Limb (tissue), 2 donors: ENCODE measurements at regions not wholly inside any gene's neighbourhood (a gene's known extent, or its start where the extent isn't known, plus 50 kb on each side); places are given as distances from the start of the nearest gene placed in this dataset.
"Not testable (repeated sequence)": the region's sequence is repeated elsewhere in the genome, so short reads cannot be mapped to it uniquely, and the experiment has no call there.

Experiments used
- DNase-seq, 2 donors: peaks; one replicate each; pipeline ENCODE4 v3.0.0-alpha.2; 2016; ENCODE audit errors: extremely low spot score in 2 of 2

GRCh38 chr3:16768956-16769355 is 115.8 kb upstream of the PLCL2 start:
- DNase-seq, result no peak

GRCh38 chr3:16769525-16769924 is 115.2 kb upstream of the PLCL2 start:
- DNase-seq, result no peak

- no peak for DNase-seq
Observed at GRCh38 chr3:16770021-16770420, 114.7 kb upstream of the PLCL2 start.

GRCh38 chr3:16770792-16771191 is 114.0 kb upstream of the PLCL2 start:
- no peak for DNase-seq

- not testable (repeated sequence) for DNase-seq
Observed at GRCh38 chr3:16773594-16773993, 111.2 kb upstream of the PLCL2 start.

- DNase-seq, result not testable (repeated sequence)
Observed at GRCh38 chr3:16774536-16774935, 110.2 kb upstream of the PLCL2 start.

GRCh38 chr3:16784973-16785372 is 99.8 kb upstream of the PLCL2 start:
- DNase-seq, result no peak

- no peak for DNase-seq
Observed at GRCh38 chr3:16785465-16785864, 99.3 kb upstream of the PLCL2 start.

- DNase-seq, result no peak
Observed at GRCh38 chr3:16788440-16789056, 96.2 kb upstream of the PLCL2 start.

GRCh38 chr3:16789344-16790120 is 95.2 kb upstream of the PLCL2 start:
- no peak for DNase-seq

- DNase-seq, result no peak
Observed at GRCh38 chr3:16790432-16791400, 94.0 kb upstream of the PLCL2 start.

- no peak for DNase-seq
Observed at GRCh38 chr3:16793321-16793720, 91.4 kb upstream of the PLCL2 start.

GRCh38 chr3:16794257-16794656 is 90.5 kb upstream of the PLCL2 start:
- no peak for DNase-seq

- DNase-seq, result no peak
Observed at GRCh38 chr3:16795581-16795980, 89.2 kb upstream of the PLCL2 start.

- DNase-seq, result no peak
Observed at GRCh38 chr3:16797831-16798230, 86.9 kb upstream of the PLCL2 start.

- DNase-seq, result no peak
Observed at GRCh38 chr3:16798738-16799137, 86.0 kb upstream of the PLCL2 start.

GRCh38 chr3:16800361-16800760 is 84.4 kb upstream of the PLCL2 start:
- no peak for DNase-seq

GRCh38 chr3:16801223-16801622 is 83.5 kb upstream of the PLCL2 start:
- no peak for DNase-seq

GRCh38 chr3:16801698-16802097 is 83.1 kb upstream of the PLCL2 start:
- peak in 1 of 2 donors; percentile 32 for DNase-seq

- no peak for DNase-seq
Observed at GRCh38 chr3:16802389-16802788, 82.4 kb upstream of the PLCL2 start.

GRCh38 chr3:16803019-16803418 is 81.7 kb upstream of the PLCL2 start:
- DNase-seq, result no peak

- DNase-seq, result no peak
Observed at GRCh38 chr3:16807391-16807790, 77.4 kb upstream of the PLCL2 start.
